ENCODE measurements at regions not wholly inside any gene's neighbourhood (a gene's known extent, or its start where the extent isn't known, plus 50 kb on each side); places are given as distances from the start of the nearest gene placed in this dataset.

DNA sequence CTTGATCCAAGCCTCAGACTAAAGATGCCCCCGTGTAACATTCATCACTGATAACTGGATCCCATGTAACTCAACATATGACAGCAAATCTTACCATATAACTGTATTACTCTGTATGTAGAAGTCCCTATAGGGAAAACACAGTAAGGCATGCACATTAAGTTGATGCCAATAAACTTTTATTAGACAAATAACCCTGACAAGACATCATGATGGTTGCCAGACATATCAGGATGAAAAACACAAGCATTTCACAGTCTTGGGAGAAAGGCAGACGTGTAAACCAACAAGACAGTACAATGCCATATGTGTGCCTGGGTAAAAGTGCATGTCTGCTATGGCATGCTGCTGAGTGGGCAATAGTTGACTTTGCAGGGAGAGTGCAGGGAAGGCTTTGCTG, 142.2 kb downstream of the HERPUD2 start:
- TF ChIP-seq TAF1 (IDR thresholded peaks at IDR 0.05; ENCODE audit: borderline replicate concordance, insufficient read depth, low read length), result no peak
- TF ChIP-seq, protein P1, sequence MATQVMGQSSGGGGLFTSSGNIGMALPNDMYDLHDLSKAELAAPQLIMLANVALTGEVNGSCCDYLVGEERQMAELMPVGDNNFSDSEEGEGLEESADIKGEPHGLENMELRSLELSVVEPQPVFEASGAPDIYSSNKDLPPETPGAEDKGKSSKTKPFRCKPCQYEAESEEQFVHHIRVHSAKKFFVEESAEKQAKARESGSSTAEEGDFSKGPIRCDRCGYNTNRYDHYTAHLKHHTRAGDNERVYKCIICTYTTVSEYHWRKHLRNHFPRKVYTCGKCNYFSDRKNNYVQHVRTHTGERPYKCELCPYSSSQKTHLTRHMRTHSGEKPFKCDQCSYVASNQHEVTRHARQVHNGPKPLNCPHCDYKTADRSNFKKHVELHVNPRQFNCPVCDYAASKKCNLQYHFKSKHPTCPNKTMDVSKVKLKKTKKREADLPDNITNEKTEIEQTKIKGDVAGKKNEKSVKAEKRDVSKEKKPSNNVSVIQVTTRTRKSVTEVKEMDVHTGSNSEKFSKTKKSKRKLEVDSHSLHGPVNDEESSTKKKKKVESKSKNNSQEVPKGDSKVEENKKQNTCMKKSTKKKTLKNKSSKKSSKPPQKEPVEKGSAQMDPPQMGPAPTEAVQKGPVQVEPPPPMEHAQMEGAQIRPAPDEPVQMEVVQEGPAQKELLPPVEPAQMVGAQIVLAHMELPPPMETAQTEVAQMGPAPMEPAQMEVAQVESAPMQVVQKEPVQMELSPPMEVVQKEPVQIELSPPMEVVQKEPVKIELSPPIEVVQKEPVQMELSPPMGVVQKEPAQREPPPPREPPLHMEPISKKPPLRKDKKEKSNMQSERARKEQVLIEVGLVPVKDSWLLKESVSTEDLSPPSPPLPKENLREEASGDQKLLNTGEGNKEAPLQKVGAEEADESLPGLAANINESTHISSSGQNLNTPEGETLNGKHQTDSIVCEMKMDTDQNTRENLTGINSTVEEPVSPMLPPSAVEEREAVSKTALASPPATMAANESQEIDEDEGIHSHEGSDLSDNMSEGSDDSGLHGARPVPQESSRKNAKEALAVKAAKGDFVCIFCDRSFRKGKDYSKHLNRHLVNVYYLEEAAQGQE (IDR thresholded peaks at IDR 0.05; ENCODE audit: insufficient read depth in 1 of 2, low read depth in 2 of 2, low read length in 2 of 2), result no peak
- TF ChIP-seq SIN3A (IDR thresholded peaks at IDR 0.05; ENCODE audit: borderline replicate concordance, insufficient read depth, low read length), result no peak
- no peak for TF ChIP-seq POLR2AphosphoS5 (IDR thresholded peaks at IDR 0.05; ENCODE audit: low read depth, low read length)
- TF ChIP-seq FOXP2 (optimal IDR thresholded peaks at IDR 0.05; ENCODE audit: borderline replicate concordance, extremely low read depth, extremely low read length, insufficient read depth), result no peak

DNA sequence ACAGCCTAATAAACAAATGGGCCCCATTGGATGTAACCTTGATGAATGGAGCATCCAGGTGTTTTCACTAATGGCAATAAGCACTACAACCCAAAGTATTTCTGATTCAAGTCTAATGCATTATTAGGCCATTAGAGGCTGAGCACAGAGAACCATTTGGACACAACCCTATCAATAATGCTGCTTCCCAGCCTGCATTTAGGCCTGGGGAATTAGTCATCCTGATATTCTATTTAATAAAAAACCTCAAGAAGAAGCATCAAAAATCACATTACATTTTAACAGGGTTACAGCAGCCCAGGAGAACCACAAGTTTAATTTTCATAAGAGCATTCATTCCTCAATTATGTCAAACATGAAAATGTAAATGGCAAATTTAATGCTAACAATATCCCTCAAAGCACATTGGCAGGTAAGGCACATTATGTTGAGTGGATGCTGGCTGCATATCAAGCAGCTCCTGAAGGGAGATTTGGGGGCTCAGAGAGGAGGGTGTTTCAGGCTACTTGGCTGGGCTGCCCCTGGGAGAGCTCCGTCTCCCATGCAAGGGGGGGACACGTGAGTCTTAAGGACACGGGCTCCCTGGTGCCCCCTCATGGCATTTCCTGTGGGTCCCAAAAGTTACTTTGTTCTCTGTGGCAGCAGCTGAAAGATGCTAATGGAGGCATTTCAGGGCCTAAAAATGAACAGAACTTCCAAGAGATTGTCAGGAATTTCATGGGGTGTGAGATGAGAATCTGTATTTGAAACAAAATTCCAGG, 143.4 kb downstream of the HERPUD2 start:
- TF ChIP-seq SIN3A (IDR thresholded peaks at IDR 0.05; ENCODE audit: borderline replicate concordance, insufficient read depth, low read length) (no peak), POLR2AphosphoS5 (IDR thresholded peaks at IDR 0.05; ENCODE audit: low read depth, low read length) (no peak)

DNA sequence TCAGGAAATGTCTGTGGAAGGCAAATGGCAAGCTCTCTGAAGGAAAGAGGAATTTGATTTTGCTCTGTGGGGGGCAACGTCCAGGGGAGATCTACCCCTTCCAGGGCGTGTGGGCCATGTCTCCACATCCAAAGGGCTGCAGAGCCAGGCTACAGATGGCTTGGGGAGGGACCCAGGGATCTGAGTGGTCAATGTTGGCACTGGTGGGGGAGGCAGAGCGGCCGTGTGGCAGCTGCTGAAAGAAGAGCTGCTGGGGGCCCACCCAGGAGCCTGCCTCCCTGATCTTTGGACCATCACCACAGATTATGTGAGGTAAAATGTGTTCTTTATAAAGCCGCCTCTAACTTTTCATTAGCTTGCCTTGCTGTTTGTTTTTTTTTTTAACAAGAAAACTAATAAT, 144.1 kb downstream of the HERPUD2 start:
- TF ChIP-seq SIN3A (IDR thresholded peaks at IDR 0.05; ENCODE audit: borderline replicate concordance, insufficient read depth, low read length) (no peak), TAF1 (IDR thresholded peaks at IDR 0.05; ENCODE audit: borderline replicate concordance, insufficient read depth, low read length) (no peak), POLR2AphosphoS5 (IDR thresholded peaks at IDR 0.05; ENCODE audit: low read depth, low read length) (no peak), FOXP2 (optimal IDR thresholded peaks at IDR 0.05; ENCODE audit: borderline replicate concordance, extremely low read depth, extremely low read length, insufficient read depth) (no peak)
- TF ChIP-seq, protein P1 (IDR thresholded peaks at IDR 0.05; ENCODE audit: insufficient read depth in 1 of 2, low read depth in 2 of 2, low read length in 2 of 2), result no peak

DNA sequence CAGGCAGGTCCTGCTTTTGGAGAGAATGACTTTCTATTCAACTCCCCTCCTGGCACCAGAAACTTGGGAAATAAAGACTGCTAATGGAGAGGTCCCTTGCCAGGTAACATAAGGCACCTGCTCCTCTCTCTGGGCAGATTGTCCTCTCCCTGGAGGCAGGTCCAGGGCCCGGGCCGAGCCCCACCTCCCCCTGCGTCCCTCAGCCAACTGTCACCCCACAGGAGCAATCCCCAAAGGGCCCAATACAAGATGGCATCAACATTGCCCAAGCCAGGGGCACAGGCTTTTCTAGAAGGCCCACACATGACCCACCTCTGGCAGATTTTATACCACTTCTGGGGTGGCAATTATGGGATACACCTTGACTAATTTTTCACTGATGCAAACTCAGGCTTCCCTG, 145.2 kb downstream of the HERPUD2 start:
- TF ChIP-seq TAF1 (IDR thresholded peaks at IDR 0.05; ENCODE audit: borderline replicate concordance, insufficient read depth, low read length), result no peak
- no peak for TF ChIP-seq POLR2AphosphoS5 (IDR thresholded peaks at IDR 0.05; ENCODE audit: low read depth, low read length)
- TF ChIP-seq, protein P1 (IDR thresholded peaks at IDR 0.05; ENCODE audit: insufficient read depth in 1 of 2, low read depth in 2 of 2, low read length in 2 of 2), result no peak
- no peak for TF ChIP-seq FOXP2 (optimal IDR thresholded peaks at IDR 0.05; ENCODE audit: borderline replicate concordance, extremely low read depth, extremely low read length, insufficient read depth)
- TF ChIP-seq SIN3A (IDR thresholded peaks at IDR 0.05; ENCODE audit: borderline replicate concordance, insufficient read depth, low read length), result no peak

DNA sequence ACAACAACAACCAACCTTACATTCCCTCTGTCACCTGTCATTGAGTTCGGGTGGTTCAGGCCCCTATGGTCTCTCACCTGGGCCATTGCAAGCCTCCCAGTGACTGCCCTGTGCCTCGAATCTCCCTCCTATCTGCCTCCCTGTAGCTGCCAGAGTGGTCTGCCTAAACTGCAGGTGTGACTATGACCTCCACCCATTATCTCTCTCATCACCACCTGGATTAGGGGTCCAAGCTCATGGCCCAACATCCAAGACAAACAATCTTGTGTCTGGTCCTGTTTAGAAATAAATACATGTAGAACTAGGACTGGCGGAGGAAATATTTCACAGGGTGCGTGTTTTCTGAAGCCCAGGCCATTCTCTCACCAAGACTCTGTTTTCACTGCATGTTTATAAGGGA, 146.6 kb downstream of the HERPUD2 start:
- no peak for TF ChIP-seq POLR2AphosphoS5 (IDR thresholded peaks at IDR 0.05; ENCODE audit: low read depth, low read length)
- no peak for TF ChIP-seq SIN3A (IDR thresholded peaks at IDR 0.05; ENCODE audit: borderline replicate concordance, insufficient read depth, low read length)

DNA sequence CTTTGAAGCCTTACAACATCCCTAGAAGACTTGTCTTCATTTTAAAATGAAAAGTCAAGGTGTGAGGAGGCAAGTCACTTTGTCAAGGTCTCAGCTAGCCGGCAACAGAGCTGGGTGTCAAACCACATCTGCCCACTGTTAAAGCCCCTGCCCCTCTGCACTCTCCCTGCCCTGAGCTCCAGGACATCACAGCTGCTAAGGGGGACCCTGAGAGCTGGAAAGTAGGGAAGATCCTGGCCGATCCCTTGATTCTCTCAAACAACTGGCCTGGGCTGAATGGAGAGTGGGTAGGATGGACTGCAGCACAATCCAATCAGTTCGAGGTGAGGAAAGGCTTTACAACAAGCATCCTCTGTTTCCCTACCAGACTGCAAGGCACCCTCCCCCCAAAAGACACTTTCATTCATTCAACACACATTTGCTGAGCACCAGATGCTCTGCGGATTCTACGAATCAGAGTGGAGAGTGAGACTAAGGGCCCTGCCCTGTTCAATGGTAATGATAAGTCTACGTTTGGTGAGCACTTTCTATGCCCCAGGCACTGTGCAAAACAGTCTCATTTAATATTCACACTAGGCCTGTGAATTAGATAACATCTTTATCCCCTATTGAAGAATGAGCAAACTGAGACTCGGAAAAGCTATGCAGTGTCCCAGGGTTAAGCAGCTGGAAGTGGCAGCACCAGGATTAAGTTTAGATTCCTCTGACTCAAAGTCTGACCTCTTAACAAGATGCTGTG, 148.1 kb downstream of the HERPUD2 start:
- TF ChIP-seq SIN3A (IDR thresholded peaks at IDR 0.05; ENCODE audit: borderline replicate concordance, insufficient read depth, low read length), result no peak
